ENCODE measurements at regions not wholly inside any gene's neighbourhood (a gene's known extent, or its start where the extent isn't known, plus 50 kb on each side); places are given as distances from the start of the nearest gene placed in this dataset.

GRCh38 chr3:182690172-182690571, 103.1 kb upstream of the ATP11B start:
- H3K4me3 ChIP-seq (ENCODE audit: low read depth, low read length): no peak overlapping the region
- no peak for TF ChIP-seq CTCF (IDR thresholded peaks at IDR 0.05; ENCODE audit: insufficient read depth, low read depth, low read length)
- no peak for DNase-seq (ENCODE audit: low read depth)

GRCh38 chr3:182692021-182692420, 101.3 kb upstream of the ATP11B start:
- TF ChIP-seq CTCF (IDR thresholded peaks at IDR 0.05; ENCODE audit: insufficient read depth, low read depth, low read length): no peak
- no peak for DNase-seq (ENCODE audit: low read depth)
- no peak overlapping the region for H3K4me3 ChIP-seq (ENCODE audit: low read depth, low read length)

GRCh38 chr3:182692695-182693094, 100.6 kb upstream of the ATP11B start:
- no peak for TF ChIP-seq CTCF (IDR thresholded peaks at IDR 0.05; ENCODE audit: insufficient read depth, low read depth, low read length)
- no peak overlapping the region for H3K4me3 ChIP-seq (ENCODE audit: low read depth, low read length)
- DNase-seq (ENCODE audit: low read depth): no peak

- H3K4me3 ChIP-seq (ENCODE audit: low read depth, low read length): no peak overlapping the region
- DNase-seq (ENCODE audit: low read depth): no peak
- TF ChIP-seq CTCF (IDR thresholded peaks at IDR 0.05; ENCODE audit: insufficient read depth, low read depth, low read length): no peak
Measured at GRCh38 chr3:182693723-182694122, 99.6 kb upstream of the ATP11B start.

GRCh38 chr3:182696916-182697315, 96.4 kb upstream of the ATP11B start:
- H3K4me3 ChIP-seq (ENCODE audit: low read depth, low read length): no peak overlapping the region
- DNase-seq (ENCODE audit: low read depth): no peak
- no peak for TF ChIP-seq CTCF (IDR thresholded peaks at IDR 0.05; ENCODE audit: insufficient read depth, low read depth, low read length)

- DNase-seq (ENCODE audit: low read depth): no peak
Measured at GRCh38 chr3:182697345-182697919, 95.9 kb upstream of the ATP11B start.

More at GRCh38 chr3:182697345-182697919, 95.9 kb upstream of the ATP11B start:
- no peak for TF ChIP-seq CTCF (IDR thresholded peaks at IDR 0.05; ENCODE audit: insufficient read depth, low read depth, low read length)
- H3K4me3 ChIP-seq (ENCODE audit: low read depth, low read length): no peak overlapping the region

Measured in fibroblast of villous mesenchyme (primary cell).